GM18507 (cell line): ENCODE measurements at regions not wholly inside any gene's neighbourhood (a gene's known extent, or its start where the extent isn't known, plus 50 kb on each side); places are given as distances from the start of the nearest gene placed in this dataset.
A peak's percentile ranks its signal among the peaks of the same experiment; 100 is the strongest.

Experiments used
- DNase-seq: peaks from one replicate; pipeline ENCODE4 v3.0.0; 2011; ENCODE audit warnings: low read depth; ENCODE audit not compliant: insufficient read length; ENCODE audit errors: extremely low spot score
- FAIRE-seq: peaks from 2 replicates; lab custom pipeline; 2011; peaks lifted over from hg19 to GRCh38; lab: Jason Lieb, UNC

DNA sequence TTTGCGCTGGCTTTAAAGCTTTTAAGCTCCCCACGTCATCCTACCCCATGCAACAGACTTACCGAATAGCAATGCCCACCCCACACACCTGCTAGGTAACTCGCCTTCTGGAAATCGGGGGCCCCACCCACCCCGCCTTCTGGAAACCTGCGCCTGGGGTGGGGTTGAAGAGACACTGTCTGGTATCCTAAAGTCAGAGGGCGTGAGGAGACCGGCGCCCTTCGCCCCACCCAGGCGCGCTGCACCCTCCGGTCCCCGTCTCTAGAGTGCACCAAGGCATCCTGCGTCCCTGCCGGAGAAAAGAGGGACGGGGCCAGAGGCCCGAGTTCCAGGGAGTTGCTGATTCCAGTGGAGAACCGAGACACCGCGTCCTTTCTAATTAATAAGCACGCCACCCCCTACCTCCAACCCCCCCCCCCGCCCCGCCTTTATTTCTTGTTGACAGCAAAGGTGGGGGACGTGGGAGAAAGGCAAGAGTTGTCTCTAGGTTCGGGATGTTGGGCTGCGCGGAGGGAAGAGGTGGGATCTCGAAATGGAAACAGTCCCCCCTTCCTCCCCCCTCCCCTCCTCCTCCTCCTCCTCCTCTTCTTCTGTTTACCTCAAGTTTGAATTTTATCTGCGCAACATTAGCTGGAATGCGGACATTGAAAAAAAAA is 220.9 kb upstream of the MKLN1 start:
- DNase-seq (no peak), FAIRE-seq (no peak)

GRCh38 chr7:131107337-131108211 is 220.1 kb upstream of the MKLN1 start:
- DNase-seq: peak; percentile 61
- FAIRE-seq: peak; percentile 74

DNA sequence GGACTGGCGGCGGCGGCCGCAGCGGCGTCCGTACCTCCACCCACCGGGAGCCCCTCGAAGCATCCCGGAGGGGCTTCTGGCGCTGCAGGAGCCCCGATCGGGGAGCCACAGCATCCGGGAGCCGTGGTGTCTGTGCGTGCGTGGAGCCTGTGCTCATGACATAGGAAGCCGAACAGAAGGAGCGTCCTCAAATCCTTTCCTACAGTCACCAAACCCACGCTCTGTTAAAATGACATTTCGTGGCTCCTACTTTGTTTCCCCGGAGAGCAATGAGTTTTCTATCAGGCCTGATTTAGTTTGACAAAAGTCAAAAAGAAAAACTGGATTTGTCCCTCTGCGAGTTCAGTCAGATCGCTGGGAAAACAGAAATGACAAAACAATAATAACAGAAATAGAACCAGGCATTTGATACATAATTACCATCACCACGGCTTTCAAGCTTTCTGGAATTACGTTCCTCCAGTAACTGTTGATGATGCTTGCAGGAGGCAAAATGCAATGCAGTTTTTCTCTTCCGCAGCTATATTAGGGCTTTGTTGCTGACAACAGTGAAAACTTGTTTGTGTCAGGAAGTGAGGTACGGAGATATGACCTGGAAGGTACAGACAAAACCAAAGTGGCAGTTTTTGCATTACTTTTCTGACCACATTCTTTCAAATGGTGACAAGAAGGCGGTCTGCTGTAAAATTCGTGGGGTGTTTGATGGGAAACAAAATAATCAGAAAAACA is 219.3 kb upstream of the MKLN1 start:
- peak; percentile 81 for FAIRE-seq

GRCh38 chr7:131109011-131109758 is 218.5 kb upstream of the MKLN1 start:
- no peak for FAIRE-seq
- DNase-seq: no peak

More for the DNA sequence above, 219.3 kb upstream of the MKLN1 start:
- DNase-seq: peak; percentile 40

DNA sequence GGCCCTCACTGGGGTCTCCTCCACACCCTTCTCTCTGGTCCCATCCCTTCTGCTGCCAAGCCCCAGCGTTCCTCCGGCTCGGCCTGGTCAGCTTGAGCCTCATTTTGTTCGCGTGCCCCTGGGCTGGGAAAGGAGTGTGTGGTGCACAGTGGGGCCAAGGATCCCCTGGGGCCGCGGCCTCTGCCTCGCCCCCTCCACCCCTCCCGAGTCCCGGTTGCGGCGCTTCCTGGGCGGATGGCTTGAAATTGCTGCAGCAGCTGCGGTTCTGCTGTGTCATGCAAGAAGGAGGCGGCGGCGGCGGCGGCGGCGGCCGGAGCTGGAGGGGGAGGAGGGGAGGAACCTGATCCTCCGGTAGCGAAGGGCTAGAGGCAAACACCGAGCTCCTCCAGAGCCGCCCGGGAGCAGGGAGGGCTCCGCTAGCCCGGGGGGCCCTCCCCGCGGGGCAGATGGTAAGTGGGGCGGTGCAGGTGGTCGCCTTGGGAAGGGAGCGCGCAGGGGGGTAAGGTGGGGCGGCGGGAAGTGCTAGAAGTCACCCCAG is 217.8 kb upstream of the MKLN1 start:
- FAIRE-seq: peak; percentile 12
- DNase-seq: peak; percentile 51

GRCh38 chr7:131110297-131111080 is 217.2 kb upstream of the MKLN1 start:
- DNase-seq: no peak
- no peak for FAIRE-seq

DNA sequence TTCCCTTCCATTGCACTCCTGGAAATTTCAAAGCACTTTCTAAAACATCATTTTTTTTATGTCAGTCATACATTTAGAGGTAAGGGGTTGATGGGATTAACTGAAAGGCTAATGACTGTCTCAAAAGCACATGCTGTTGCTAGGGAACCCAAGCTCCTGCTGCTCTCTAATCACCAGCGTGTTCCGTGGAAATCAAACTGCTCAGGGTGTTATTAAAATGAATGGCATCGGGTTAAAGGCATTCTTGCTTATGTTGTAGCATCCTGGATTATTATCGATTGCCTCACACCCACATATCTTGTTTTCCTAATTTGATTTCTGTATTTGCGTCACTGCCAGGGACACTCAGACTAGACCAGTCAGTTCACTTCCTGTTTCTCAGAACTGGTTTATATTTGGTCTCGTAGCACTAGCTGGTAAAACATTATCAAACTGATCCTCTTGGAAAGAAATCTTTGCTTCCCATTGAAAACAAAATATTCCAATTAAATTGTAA is 216.5 kb upstream of the MKLN1 start:
- FAIRE-seq (peak; percentile 75), DNase-seq (no peak)

DNA sequence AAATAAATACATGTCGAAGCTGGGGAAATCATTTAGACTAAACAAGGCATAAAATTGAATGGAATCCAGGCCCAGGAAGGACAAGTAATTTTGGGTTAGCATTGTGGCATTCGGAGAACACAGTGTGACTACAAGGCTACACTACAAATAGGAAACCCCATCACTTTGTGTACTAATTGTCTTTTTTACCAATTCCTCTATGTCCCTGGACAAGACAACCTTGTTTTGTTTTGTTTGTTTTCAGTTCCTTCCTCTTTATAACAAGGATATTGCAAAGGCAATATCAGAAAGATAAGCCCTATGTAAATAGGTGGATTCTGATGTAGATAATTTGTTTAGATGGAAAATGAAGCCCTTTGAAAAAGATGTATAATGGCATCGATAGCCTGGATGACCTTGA is 215.9 kb upstream of the MKLN1 start:
- FAIRE-seq: no peak
- DNase-seq: no peak

DNA sequence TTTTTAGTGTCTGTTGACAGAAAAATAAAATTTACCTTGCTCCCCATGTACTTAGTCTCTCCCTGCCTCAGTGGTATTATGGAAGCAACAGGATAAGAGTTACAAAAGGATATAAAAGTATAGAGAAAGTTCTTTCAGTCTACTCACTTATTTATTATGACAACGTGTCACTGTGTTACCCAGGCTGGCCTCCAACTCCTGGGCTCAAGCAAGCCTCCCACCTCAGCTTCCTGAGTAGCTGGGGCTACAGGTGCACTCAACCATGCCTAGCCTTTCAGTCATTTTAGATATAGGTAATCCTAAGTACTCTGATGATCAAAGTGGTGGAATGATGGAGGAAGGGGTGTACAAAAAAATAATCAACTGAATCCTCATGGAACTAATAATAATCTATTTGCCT is 215.2 kb upstream of the MKLN1 start:
- FAIRE-seq (peak; percentile 57), DNase-seq (no peak)

DNA sequence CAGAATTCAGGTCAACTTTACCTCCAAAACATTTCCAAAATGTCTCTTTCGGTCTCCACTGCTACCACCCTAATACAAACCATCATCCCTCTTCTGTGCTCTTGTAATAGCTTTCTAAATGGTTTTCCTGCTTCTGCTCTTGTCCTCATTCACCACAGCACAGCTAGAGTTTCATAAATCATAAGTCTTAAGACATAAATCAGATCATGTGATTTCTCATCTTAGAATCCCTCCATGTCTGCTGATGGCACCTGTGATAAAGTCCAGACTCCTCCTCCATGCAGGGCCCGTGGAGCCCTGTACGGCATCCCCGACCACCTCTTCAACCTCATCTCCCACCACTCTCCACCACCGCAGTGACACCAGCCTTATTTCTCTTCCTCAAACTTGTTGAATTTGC is 212.3 kb upstream of the MKLN1 start:
- FAIRE-seq (no peak), DNase-seq (no peak)

DNA sequence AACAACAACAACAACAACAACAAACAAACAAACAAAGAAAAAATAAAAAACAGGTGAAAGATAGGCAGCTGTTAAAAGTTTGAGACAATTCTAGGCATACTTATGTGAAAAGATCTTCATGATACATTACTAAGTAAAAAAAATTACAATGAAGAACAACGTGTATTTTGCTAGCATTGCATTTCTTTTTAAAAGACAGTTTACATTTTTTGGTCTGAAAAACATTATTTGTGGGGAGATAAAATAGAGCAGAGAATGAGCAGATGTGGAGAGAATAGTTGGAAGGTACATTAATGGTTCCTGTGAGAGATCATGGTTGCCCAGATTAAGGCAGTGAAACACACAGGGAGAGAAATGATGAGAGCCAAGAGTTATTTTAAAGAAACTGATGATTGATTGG is 210.2 kb upstream of the MKLN1 start:
- FAIRE-seq (no peak), DNase-seq (no peak)

DNA sequence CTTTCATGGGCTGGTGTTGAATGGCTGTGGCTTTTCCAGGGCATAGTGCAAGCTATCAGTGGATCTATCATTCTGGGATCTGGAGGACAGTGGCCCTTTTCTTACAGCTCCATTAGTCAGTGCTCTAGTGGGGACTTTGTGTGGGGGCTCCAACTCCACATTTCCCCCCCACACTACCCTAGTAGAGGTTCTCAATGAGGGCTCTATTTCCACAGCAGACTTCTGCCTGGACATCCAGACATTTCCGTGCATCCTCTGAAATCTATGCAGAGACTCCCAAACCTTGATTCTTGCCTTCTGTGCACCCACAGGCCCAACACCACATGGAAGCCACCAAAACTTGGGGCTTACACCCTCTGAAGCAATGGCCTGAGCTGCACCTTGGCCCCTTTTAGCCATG is 208.3 kb upstream of the MKLN1 start:
- FAIRE-seq (no peak), DNase-seq (no peak)

GRCh38 chr7:131122394-131122793 is 205.3 kb upstream of the MKLN1 start:
- no peak for DNase-seq
- peak; percentile 12 for FAIRE-seq

- DNase-seq: peak; percentile 48
- peak; percentile 93 for FAIRE-seq
Measured at GRCh38 chr7:131124001-131124629, 203.6 kb upstream of the MKLN1 start.

- DNase-seq (no peak), FAIRE-seq (no peak)
Measured at GRCh38 chr7:131124867-131125266, 202.8 kb upstream of the MKLN1 start.

DNA sequence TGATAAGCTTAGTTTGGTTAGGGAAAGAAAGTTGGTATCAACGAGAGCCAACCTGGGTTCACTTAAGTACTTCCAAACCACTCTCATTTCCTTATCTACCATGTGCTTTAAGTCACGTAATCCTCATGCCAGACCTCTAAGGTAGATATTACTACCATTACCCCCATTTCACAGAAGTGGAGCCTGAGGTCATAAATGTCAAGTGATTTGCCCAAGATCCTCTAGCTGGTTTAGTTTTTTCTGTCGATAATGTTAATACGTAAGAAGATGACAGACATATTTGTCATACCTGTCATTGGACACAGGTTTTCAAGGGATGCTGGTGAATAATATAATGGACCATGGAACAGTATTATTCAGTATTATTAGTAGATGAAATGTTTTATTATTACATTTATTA is 197.4 kb upstream of the MKLN1 start:
- FAIRE-seq: no peak

DNA sequence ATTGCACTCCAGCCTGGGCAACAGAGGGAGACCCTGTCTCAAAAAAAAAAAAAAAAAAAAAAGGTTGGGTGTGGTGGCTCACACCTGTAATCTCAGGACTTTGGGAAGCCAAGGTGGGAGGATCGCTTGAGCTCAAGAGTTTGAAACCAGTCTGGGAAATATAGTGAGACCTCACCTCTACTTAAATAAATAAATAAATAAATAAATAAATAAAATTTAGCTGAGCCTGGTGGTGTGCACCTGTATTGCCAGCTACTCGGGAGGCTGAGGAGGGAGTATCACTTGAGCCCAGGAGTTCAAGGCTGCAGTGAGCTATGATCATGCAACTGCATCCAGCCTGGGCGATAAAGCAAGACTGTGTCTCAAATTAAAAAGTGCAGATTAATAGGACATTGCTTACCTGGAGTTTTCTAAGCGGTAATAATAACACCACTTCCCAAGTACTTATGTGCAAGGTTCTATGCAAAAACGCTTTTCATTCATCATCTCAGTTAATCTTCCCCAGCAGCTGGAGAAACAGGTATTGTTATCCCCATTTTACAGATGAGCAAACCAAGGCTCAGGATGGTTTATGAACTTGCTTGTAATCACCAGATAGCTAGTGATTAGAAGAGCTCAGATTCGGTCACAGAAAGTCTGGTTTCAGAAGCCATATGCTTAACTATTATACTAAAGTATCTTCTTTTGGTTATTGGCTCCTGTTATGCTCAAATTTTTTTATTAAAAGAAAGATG is 196.5 kb upstream of the MKLN1 start:
- FAIRE-seq: no peak

More for the DNA sequence above, 197.4 kb upstream of the MKLN1 start:
- no peak for DNase-seq

More for the DNA sequence above, 196.5 kb upstream of the MKLN1 start:
- no peak for DNase-seq
